Gastroesophageal sphincter (tissue), 3 donors: ENCODE measurements at regions not wholly inside any gene's neighbourhood (a gene's known extent, or its start where the extent isn't known, plus 50 kb on each side); places are given as distances from the start of the nearest gene placed in this dataset.

Source experiments
- EP300 ChIP-seq: sonication (generic); formaldehyde crosslinking; IDR thresholded peaks from one replicate; pipeline ENCODE4 v1.6.1; 2017; ENCODE audit warnings: antibody characterized with exemption, mild to moderate bottlenecking
- POLR2A ChIP-seq, 2 donors: fragments of 450-650 bp; IDR thresholded peaks; one replicate each; pipeline ENCODE4 v1.6.1; 2017; ENCODE audit warnings: antibody characterized with exemption in 2 of 2, mild to moderate bottlenecking in 2 of 2, moderate library complexity in 1 of 2
- POLR2AphosphoS5 ChIP-seq: sonication (generic); formaldehyde crosslinking; IDR thresholded peaks from one replicate; pipeline ENCODE4 v1.6.1; 2017; ENCODE audit warnings: antibody characterized with exemption
- TF ChIP-seq, protein P1 (sequence below), 4 experiments: fragments of 200-600 bp in 2 of 4; fragments of 450-650 bp in 2 of 4; sonication (generic) in 1 of 4; IDR thresholded peaks; one replicate each; pipeline ENCODE4 v1.5.1; 2017 to 2019; ENCODE audit warnings: antibody characterized with exemption in 4 of 4, mild to moderate bottlenecking in 2 of 4, moderate library complexity in 2 of 4

DNA sequence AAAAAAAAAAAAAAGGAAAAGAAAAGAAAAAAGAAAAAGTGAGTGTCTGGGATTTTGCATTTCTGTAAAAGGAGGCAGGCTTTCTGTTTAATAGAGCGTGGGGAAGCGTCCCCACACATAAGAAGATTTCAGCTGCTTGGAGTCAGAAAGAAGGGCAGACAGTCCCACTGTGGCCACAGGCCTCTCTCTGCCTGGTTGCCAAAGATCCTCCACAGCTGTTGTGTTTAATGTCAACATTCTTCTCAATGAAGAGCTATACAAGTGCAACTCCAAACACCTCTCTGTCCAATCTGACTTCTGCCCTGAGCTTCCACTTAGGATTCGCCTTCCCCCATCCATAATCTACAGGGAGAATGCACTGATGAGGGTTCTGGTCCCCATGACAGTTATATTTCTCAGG lies 64.3 kb upstream of the MLN start:
- TF ChIP-seq, protein P1, sequence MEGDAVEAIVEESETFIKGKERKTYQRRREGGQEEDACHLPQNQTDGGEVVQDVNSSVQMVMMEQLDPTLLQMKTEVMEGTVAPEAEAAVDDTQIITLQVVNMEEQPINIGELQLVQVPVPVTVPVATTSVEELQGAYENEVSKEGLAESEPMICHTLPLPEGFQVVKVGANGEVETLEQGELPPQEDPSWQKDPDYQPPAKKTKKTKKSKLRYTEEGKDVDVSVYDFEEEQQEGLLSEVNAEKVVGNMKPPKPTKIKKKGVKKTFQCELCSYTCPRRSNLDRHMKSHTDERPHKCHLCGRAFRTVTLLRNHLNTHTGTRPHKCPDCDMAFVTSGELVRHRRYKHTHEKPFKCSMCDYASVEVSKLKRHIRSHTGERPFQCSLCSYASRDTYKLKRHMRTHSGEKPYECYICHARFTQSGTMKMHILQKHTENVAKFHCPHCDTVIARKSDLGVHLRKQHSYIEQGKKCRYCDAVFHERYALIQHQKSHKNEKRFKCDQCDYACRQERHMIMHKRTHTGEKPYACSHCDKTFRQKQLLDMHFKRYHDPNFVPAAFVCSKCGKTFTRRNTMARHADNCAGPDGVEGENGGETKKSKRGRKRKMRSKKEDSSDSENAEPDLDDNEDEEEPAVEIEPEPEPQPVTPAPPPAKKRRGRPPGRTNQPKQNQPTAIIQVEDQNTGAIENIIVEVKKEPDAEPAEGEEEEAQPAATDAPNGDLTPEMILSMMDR (IDR thresholded peaks at IDR 0.05), result no peak
- TF ChIP-seq POLR2AphosphoS5 (no peak), POLR2A (IDR thresholded peaks at IDR 0.05) (no peak), EP300 (no peak)
